OCI-LY7 (cell line): ENCODE measurements at regions not wholly inside any gene's neighbourhood (a gene's known extent, or its start where the extent isn't known, plus 50 kb on each side); places are given as distances from the start of the nearest gene placed in this dataset.

ENCODE experiments used
- EZH2phosphoT487 ChIP-seq: fragments of 200-600 bp; sonication (generic); IDR thresholded peaks from 2 replicates; pipeline ENCODE4 v1.6.1; 2018; ENCODE audit warnings: low read depth, borderline replicate concordance, mild to moderate bottlenecking, mixed run types, antibody characterized with exemption, low read length, moderate library complexity, mixed read lengths
- TF ChIP-seq, protein P1 (sequence below): fragments of 200-600 bp; sonication (generic); conservative IDR thresholded peaks from 2 replicates; pipeline ENCODE4 v1.5.1; 2014; ENCODE audit warnings: mild to moderate bottlenecking, antibody characterized with exemption, low read length, moderate library complexity, mixed read lengths

- TF ChIP-seq, protein P1, sequence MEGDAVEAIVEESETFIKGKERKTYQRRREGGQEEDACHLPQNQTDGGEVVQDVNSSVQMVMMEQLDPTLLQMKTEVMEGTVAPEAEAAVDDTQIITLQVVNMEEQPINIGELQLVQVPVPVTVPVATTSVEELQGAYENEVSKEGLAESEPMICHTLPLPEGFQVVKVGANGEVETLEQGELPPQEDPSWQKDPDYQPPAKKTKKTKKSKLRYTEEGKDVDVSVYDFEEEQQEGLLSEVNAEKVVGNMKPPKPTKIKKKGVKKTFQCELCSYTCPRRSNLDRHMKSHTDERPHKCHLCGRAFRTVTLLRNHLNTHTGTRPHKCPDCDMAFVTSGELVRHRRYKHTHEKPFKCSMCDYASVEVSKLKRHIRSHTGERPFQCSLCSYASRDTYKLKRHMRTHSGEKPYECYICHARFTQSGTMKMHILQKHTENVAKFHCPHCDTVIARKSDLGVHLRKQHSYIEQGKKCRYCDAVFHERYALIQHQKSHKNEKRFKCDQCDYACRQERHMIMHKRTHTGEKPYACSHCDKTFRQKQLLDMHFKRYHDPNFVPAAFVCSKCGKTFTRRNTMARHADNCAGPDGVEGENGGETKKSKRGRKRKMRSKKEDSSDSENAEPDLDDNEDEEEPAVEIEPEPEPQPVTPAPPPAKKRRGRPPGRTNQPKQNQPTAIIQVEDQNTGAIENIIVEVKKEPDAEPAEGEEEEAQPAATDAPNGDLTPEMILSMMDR, result no peak
- no peak for TF ChIP-seq EZH2phosphoT487
Observed at GRCh38 chr5:15002791-15003190, 131.2 kb upstream of the ANKH start.
